Panc1 (cell line): ENCODE measurements at regions not wholly inside any gene's neighbourhood (a gene's known extent, or its start where the extent isn't known, plus 50 kb on each side); places are given as distances from the start of the nearest gene placed in this dataset.

Experiments
- SIN3A ChIP-seq: IDR thresholded peaks from 2 replicates; pipeline ENCODE4 v1.6.1; 2012; ENCODE audit warnings: low read depth, mild to moderate bottlenecking, low read length, moderate library complexity, borderline replicate concordance; ENCODE audit not compliant: insufficient read depth
- TF ChIP-seq, protein P1 (sequence below), 2 experiments: IDR thresholded peaks; 2 replicates each; pipeline ENCODE4 v1.6.1; 2011 to 2012; ENCODE audit warnings: low read depth in 2 of 2, control low read depth in 1 of 2, low read length in 1 of 2, mild to moderate bottlenecking in 1 of 2, moderate library complexity in 1 of 2; ENCODE audit not compliant: insufficient read depth in 1 of 2

DNA sequence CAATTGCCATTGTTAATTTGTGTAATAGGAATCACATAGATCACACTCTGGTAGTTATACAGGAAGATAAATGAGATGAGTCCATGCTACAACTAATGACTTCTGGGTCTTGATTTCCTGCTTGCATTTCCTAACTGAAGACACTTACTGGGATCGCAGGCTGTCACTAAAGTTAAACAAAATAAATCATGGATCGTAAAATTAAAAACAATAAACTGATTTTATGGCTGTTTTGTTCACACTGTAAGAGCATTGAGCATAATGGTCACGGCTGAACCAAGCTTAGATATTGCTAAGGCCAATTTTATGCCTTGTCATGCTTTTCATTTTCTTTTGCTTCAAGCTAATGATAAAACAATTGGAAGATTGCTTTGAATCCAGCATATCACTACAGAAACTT is 332.5 kb upstream of the CITED2 start:
- TF ChIP-seq, protein P1, sequence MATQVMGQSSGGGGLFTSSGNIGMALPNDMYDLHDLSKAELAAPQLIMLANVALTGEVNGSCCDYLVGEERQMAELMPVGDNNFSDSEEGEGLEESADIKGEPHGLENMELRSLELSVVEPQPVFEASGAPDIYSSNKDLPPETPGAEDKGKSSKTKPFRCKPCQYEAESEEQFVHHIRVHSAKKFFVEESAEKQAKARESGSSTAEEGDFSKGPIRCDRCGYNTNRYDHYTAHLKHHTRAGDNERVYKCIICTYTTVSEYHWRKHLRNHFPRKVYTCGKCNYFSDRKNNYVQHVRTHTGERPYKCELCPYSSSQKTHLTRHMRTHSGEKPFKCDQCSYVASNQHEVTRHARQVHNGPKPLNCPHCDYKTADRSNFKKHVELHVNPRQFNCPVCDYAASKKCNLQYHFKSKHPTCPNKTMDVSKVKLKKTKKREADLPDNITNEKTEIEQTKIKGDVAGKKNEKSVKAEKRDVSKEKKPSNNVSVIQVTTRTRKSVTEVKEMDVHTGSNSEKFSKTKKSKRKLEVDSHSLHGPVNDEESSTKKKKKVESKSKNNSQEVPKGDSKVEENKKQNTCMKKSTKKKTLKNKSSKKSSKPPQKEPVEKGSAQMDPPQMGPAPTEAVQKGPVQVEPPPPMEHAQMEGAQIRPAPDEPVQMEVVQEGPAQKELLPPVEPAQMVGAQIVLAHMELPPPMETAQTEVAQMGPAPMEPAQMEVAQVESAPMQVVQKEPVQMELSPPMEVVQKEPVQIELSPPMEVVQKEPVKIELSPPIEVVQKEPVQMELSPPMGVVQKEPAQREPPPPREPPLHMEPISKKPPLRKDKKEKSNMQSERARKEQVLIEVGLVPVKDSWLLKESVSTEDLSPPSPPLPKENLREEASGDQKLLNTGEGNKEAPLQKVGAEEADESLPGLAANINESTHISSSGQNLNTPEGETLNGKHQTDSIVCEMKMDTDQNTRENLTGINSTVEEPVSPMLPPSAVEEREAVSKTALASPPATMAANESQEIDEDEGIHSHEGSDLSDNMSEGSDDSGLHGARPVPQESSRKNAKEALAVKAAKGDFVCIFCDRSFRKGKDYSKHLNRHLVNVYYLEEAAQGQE (IDR thresholded peaks at IDR 0.05; ENCODE audit: insufficient read depth in 1 of 2, low read depth in 2 of 2, low read length in 1 of 2): no peak
- TF ChIP-seq SIN3A: no peak
